Retinal pigment epithelial cell (primary cell): ENCODE measurements at regions not wholly inside any gene's neighbourhood (a gene's known extent, or its start where the extent isn't known, plus 50 kb on each side); places are given as distances from the start of the nearest gene placed in this dataset.

Experiments
- DNase-seq: peaks from one replicate; pipeline ENCODE4 v3.0.0-alpha.2; 2010; ENCODE audit warnings: low read depth
- H3K4me3 ChIP-seq: 2 replicates; pipeline ENCODE4 v1.5.1; 2011; ENCODE audit warnings: mild to moderate bottlenecking, low read length, control low read depth, moderate library complexity
- CTCF ChIP-seq: conservative IDR thresholded peaks from 2 replicates; pipeline ENCODE4 v1.5.1; 2011; ENCODE audit warnings: low read depth, low read length, control low read depth, inconsistent platforms

- no peak for DNase-seq
- no peak overlapping the region for H3K4me3 ChIP-seq
- no peak for TF ChIP-seq CTCF
These were observed 288.5 kb upstream of the RUNX1 start for GRCh38 chr21:35337573-35337972.

- TF ChIP-seq CTCF = no peak
- no peak for DNase-seq
- no peak overlapping the region for H3K4me3 ChIP-seq
These were observed 287.4 kb upstream of the RUNX1 start for GRCh38 chr21:35336534-35336933.

GRCh38 chr21:35335951-35336446, 286.9 kb upstream of the RUNX1 start:
- H3K4me3 ChIP-seq = no peak overlapping the region
- TF ChIP-seq CTCF = no peak
- no peak for DNase-seq

GRCh38 chr21:35333831-35334618, 284.9 kb upstream of the RUNX1 start:
- DNase-seq = no peak
- H3K4me3 ChIP-seq = no peak overlapping the region
- TF ChIP-seq CTCF = no peak

- TF ChIP-seq CTCF = no peak
- no peak for DNase-seq
- H3K4me3 ChIP-seq = no peak overlapping the region
These were observed 283.8 kb upstream of the RUNX1 start for GRCh38 chr21:35332841-35333426.

GRCh38 chr21:35329940-35330660, 281.0 kb upstream of the RUNX1 start:
- H3K4me3 ChIP-seq = no peak overlapping the region
- DNase-seq = no peak
- no peak for TF ChIP-seq CTCF
